ENCODE measurements at regions not wholly inside any gene's neighbourhood (a gene's known extent, or its start where the extent isn't known, plus 50 kb on each side); places are given as distances from the start of the nearest gene placed in this dataset.

- H3K9me3 ChIP-seq (ENCODE audit: control insufficient read depth in 2 of 2, low read length in 2 of 2), result no peaks in the 10 kb centered on the region
- H3K4me3 Mint-ChIP-seq, result no peak overlapping the region
- H3K4me1 Mint-ChIP-seq, result no peaks in the 10 kb centered on the region
- DNase-seq (no peak), ATAC-seq (ENCODE audit: low read depth in 2 of 2) (no peak)
- H3K9me3 Mint-ChIP-seq, result peaks cover 0 to 3% (median 0%) of the 10 kb centered on the region in 7 donors
- H3K27ac ChIP-seq (ENCODE audit: insufficient read depth, low read length, poor library complexity, severe bottlenecking), result no peak overlapping the region
- no peak overlapping the region for H3K4me3 ChIP-seq (ENCODE audit: low read depth, low read length)
- no peaks in the 10 kb centered on the region for H3K4me1 ChIP-seq (ENCODE audit: control insufficient read depth, insufficient read depth, low read length, poor library complexity, severe bottlenecking)
- peaks cover 4% of the 10 kb centered on the region for H3K27me3 Mint-ChIP-seq
- H3K27me3 ChIP-seq (ENCODE audit: control insufficient read depth, insufficient read depth, low read length), result no peaks in the 10 kb centered on the region
- H3K27ac Mint-ChIP-seq, result no peak overlapping the region
- H3K36me3 ChIP-seq (ENCODE audit: control insufficient read depth, insufficient read depth, low read length), result no peaks in the 10 kb centered on the region
- no peaks in the 10 kb centered on the region for H3K36me3 Mint-ChIP-seq
Observed at GRCh38 chr7:72524037-72524436, 111.9 kb upstream of the CALN1 start.

GRCh38 chr7:72504061-72504706 lies 92.0 kb upstream of the CALN1 start:
- Histone ChIP-seq H3K4me1 (ENCODE audit: control insufficient read depth, insufficient read depth, low read length, poor library complexity, severe bottlenecking) (no peaks in the 10 kb centered on the region), H3K27me3 (ENCODE audit: control insufficient read depth, insufficient read depth, low read length) (no peaks in the 10 kb centered on the region), H3K36me3 (ENCODE audit: control insufficient read depth, insufficient read depth, low read length) (no peaks in the 10 kb centered on the region), H3K9me3 (ENCODE audit: control insufficient read depth in 2 of 2, low read length in 2 of 2) (no peaks in the 10 kb centered on the region), H3K4me3 (ENCODE audit: low read depth, low read length) (no peak overlapping the region), H3K27ac (ENCODE audit: insufficient read depth, low read length, poor library complexity, severe bottlenecking) (no peak overlapping the region)
- ATAC-seq (ENCODE audit: low read depth in 2 of 2), result no peak
- Mint-ChIP-seq H3K4me1 (no peaks in the 10 kb centered on the region), H3K9me3 (peaks cover 0 to 3% (median 0%) of the 10 kb centered on the region in 7 donors), H3K27ac (peak overlapping the region in 1 of 3 donors; percentile 13), H3K4me3 (no peak overlapping the region), H3K27me3 (no peaks in the 10 kb centered on the region), H3K36me3 (no peaks in the 10 kb centered on the region)
- no peak for DNase-seq

- Histone ChIP-seq H3K9me3 (ENCODE audit: control insufficient read depth in 2 of 2, low read length in 2 of 2) (no peaks in the 10 kb centered on the region), H3K27me3 (ENCODE audit: control insufficient read depth, insufficient read depth, low read length) (no peaks in the 10 kb centered on the region), H3K36me3 (ENCODE audit: control insufficient read depth, insufficient read depth, low read length) (no peaks in the 10 kb centered on the region), H3K4me1 (ENCODE audit: control insufficient read depth, insufficient read depth, low read length, poor library complexity, severe bottlenecking) (no peaks in the 10 kb centered on the region), H3K27ac (ENCODE audit: insufficient read depth, low read length, poor library complexity, severe bottlenecking) (no peak overlapping the region), H3K4me3 (ENCODE audit: low read depth, low read length) (no peak overlapping the region)
- no peak for ATAC-seq (ENCODE audit: low read depth in 2 of 2)
- Mint-ChIP-seq H3K27me3 (no peaks in the 10 kb centered on the region), H3K4me3 (peak overlapping the region in 1 of 4 donors; percentile 63), H3K4me1 (no peaks in the 10 kb centered on the region), H3K27ac (peak overlapping the region in 1 of 3 donors; percentile 13), H3K9me3 (peaks cover 0 to 3% (median 0%) of the 10 kb centered on the region in 7 donors), H3K36me3 (no peaks in the 10 kb centered on the region)
- no peak for DNase-seq
Observed at GRCh38 chr7:72503644-72504043, 91.5 kb upstream of the CALN1 start.

- H3K27me3 ChIP-seq (ENCODE audit: control insufficient read depth, insufficient read depth, low read length), result no peaks in the 10 kb centered on the region
- Mint-ChIP-seq H3K4me3 (no peak overlapping the region), H3K27me3 (peaks cover 8% of the 10 kb centered on the region), H3K4me1 (no peaks in the 10 kb centered on the region), H3K27ac (no peak overlapping the region), H3K9me3 (peaks cover 0 to 7% (median 4%) of the 10 kb centered on the region in 7 donors), H3K36me3 (no peaks in the 10 kb centered on the region)
- ATAC-seq (ENCODE audit: low read depth in 2 of 2) (no peak), DNase-seq (no peak)
- H3K4me1 ChIP-seq (ENCODE audit: control insufficient read depth, insufficient read depth, low read length, poor library complexity, severe bottlenecking), result no peaks in the 10 kb centered on the region
- peaks cover 0 to 7% of the 10 kb centered on the region in 2 experiments for H3K9me3 ChIP-seq (ENCODE audit: control insufficient read depth in 2 of 2, low read length in 2 of 2)
- H3K27ac ChIP-seq (ENCODE audit: insufficient read depth, low read length, poor library complexity, severe bottlenecking), result no peak overlapping the region
- no peaks in the 10 kb centered on the region for H3K36me3 ChIP-seq (ENCODE audit: control insufficient read depth, insufficient read depth, low read length)
- no peak overlapping the region for H3K4me3 ChIP-seq (ENCODE audit: low read depth, low read length)
Observed at GRCh38 chr7:72494807-72495206, 82.7 kb upstream of the CALN1 start.

GRCh38 chr7:72493850-72494661 lies 81.9 kb upstream of the CALN1 start:
- Mint-ChIP-seq H3K4me3 (no peak overlapping the region), H3K27ac (no peak overlapping the region), H3K4me1 (no peaks in the 10 kb centered on the region), H3K9me3 (peaks cover 0 to 7% (median 4%) of the 10 kb centered on the region in 7 donors), H3K36me3 (no peaks in the 10 kb centered on the region), H3K27me3 (peaks cover 8% of the 10 kb centered on the region)
- Histone ChIP-seq H3K9me3 (ENCODE audit: control insufficient read depth in 2 of 2, low read length in 2 of 2) (peaks cover 0 to 7% of the 10 kb centered on the region in 2 experiments), H3K4me3 (ENCODE audit: low read depth, low read length) (no peak overlapping the region), H3K27ac (ENCODE audit: insufficient read depth, low read length, poor library complexity, severe bottlenecking) (no peak overlapping the region), H3K4me1 (ENCODE audit: control insufficient read depth, insufficient read depth, low read length, poor library complexity, severe bottlenecking) (no peaks in the 10 kb centered on the region), H3K27me3 (ENCODE audit: control insufficient read depth, insufficient read depth, low read length) (no peaks in the 10 kb centered on the region), H3K36me3 (ENCODE audit: control insufficient read depth, insufficient read depth, low read length) (no peaks in the 10 kb centered on the region)
- no peak for ATAC-seq (ENCODE audit: low read depth in 2 of 2)
- DNase-seq, result peak; percentile 2 to 47 (median 22)

GRCh38 chr7:72492461-72493065 lies 80.4 kb upstream of the CALN1 start:
- DNase-seq, result no peak
- no peaks in the 10 kb centered on the region for H3K27me3 Mint-ChIP-seq
- Histone ChIP-seq H3K27me3 (ENCODE audit: control insufficient read depth, insufficient read depth, low read length) (no peaks in the 10 kb centered on the region), H3K4me1 (ENCODE audit: control insufficient read depth, insufficient read depth, low read length, poor library complexity, severe bottlenecking) (no peaks in the 10 kb centered on the region), H3K4me3 (ENCODE audit: low read depth, low read length) (no peak overlapping the region), H3K27ac (ENCODE audit: insufficient read depth, low read length, poor library complexity, severe bottlenecking) (no peak overlapping the region), H3K36me3 (ENCODE audit: control insufficient read depth, insufficient read depth, low read length) (no peaks in the 10 kb centered on the region), H3K9me3 (ENCODE audit: control insufficient read depth in 2 of 2, low read length in 2 of 2) (peaks cover 0 to 2% of the 10 kb centered on the region in 2 experiments)
- no peak overlapping the region for H3K4me3 Mint-ChIP-seq
- H3K9me3 Mint-ChIP-seq, result peaks cover 0 to 7% (median 2%) of the 10 kb centered on the region in 7 donors
- no peaks in the 10 kb centered on the region for H3K36me3 Mint-ChIP-seq
- no peak for ATAC-seq (ENCODE audit: low read depth in 2 of 2)
- H3K4me1 Mint-ChIP-seq, result no peaks in the 10 kb centered on the region
- no peak overlapping the region for H3K27ac Mint-ChIP-seq

GRCh38 chr7:72490301-72490700 lies 78.2 kb upstream of the CALN1 start:
- ATAC-seq (ENCODE audit: low read depth in 2 of 2), result no peak
- peaks cover 0 to 2% of the 10 kb centered on the region in 2 experiments for H3K9me3 ChIP-seq (ENCODE audit: control insufficient read depth in 2 of 2, low read length in 2 of 2)
- Mint-ChIP-seq H3K9me3 (peaks cover 0 to 7% (median 2%) of the 10 kb centered on the region in 7 donors), H3K4me3 (no peak overlapping the region), H3K4me1 (no peaks in the 10 kb centered on the region), H3K27ac (no peak overlapping the region), H3K27me3 (no peaks in the 10 kb centered on the region), H3K36me3 (no peaks in the 10 kb centered on the region)
- no peaks in the 10 kb centered on the region for H3K36me3 ChIP-seq (ENCODE audit: control insufficient read depth, insufficient read depth, low read length)
- no peak overlapping the region for H3K4me3 ChIP-seq (ENCODE audit: low read depth, low read length)
- no peak for DNase-seq
- no peaks in the 10 kb centered on the region for H3K4me1 ChIP-seq (ENCODE audit: control insufficient read depth, insufficient read depth, low read length, poor library complexity, severe bottlenecking)
- H3K27me3 ChIP-seq (ENCODE audit: control insufficient read depth, insufficient read depth, low read length), result no peaks in the 10 kb centered on the region
- H3K27ac ChIP-seq (ENCODE audit: insufficient read depth, low read length, poor library complexity, severe bottlenecking), result no peak overlapping the region

Data from CD4-positive, CD25-positive, alpha-beta regulatory T cell (primary cell).